ENCODE measurements at regions not wholly inside any gene's neighbourhood (a gene's known extent, or its start where the extent isn't known, plus 50 kb on each side); places are given as distances from the start of the nearest gene placed in this dataset.

DNA sequence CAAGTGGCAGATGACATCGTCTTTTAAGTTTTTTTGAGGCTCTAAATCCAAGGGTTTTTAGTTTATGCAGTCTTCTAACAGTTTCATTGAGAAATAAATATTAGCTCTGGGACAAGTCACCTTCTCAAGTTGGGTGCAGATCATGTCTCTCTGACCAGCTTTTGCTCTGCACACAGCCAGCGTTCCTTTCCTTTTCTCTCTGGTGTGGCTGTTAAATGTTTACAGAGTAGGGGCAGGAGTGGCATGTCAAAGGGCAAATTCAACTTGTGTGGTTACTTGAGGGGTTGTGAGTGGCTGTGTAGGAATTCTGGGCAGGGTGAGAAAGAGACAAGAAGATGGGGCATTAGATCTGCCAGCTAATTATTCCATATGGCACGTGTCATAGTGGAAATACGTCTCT, 187.5 kb upstream of the HMHB1 start:
- TF ChIP-seq, protein P1, sequence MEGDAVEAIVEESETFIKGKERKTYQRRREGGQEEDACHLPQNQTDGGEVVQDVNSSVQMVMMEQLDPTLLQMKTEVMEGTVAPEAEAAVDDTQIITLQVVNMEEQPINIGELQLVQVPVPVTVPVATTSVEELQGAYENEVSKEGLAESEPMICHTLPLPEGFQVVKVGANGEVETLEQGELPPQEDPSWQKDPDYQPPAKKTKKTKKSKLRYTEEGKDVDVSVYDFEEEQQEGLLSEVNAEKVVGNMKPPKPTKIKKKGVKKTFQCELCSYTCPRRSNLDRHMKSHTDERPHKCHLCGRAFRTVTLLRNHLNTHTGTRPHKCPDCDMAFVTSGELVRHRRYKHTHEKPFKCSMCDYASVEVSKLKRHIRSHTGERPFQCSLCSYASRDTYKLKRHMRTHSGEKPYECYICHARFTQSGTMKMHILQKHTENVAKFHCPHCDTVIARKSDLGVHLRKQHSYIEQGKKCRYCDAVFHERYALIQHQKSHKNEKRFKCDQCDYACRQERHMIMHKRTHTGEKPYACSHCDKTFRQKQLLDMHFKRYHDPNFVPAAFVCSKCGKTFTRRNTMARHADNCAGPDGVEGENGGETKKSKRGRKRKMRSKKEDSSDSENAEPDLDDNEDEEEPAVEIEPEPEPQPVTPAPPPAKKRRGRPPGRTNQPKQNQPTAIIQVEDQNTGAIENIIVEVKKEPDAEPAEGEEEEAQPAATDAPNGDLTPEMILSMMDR (IDR thresholded peaks at IDR 0.05) = no peak
- no peak for TF ChIP-seq POLR2A (IDR thresholded peaks at IDR 0.05)
- TF ChIP-seq POLR2AphosphoS5 (IDR thresholded peaks at IDR 0.05; ENCODE audit: insufficient read depth in 1 of 2, low read depth in 1 of 2) = no peak
